ENCODE measurements at regions not wholly inside any gene's neighbourhood (a gene's known extent, or its start where the extent isn't known, plus 50 kb on each side); places are given as distances from the start of the nearest gene placed in this dataset.

GRCh38 chr12:89971880-89972279 is 263.2 kb upstream of the ATP2B1 start:
- Mint-ChIP-seq H3K9me3 (peaks cover 5% of the 10 kb centered on the region), H3K27ac (no peak overlapping the region), H3K36me3 (no peaks in the 10 kb centered on the region), H3K4me3 (no peak overlapping the region), H3K4me1 (peaks cover 15% of the 10 kb centered on the region)
- ATAC-seq: no peak
- no peak for DNase-seq (ENCODE audit: low spot score in 2 of 2)

- Mint-ChIP-seq H3K27ac (no peak overlapping the region), H3K36me3 (no peaks in the 10 kb centered on the region), H3K9me3 (peaks cover 5% of the 10 kb centered on the region), H3K4me1 (peaks cover 15% of the 10 kb centered on the region), H3K4me3 (no peak overlapping the region)
- DNase-seq (ENCODE audit: low spot score in 2 of 2) (no peak), ATAC-seq (no peak)
Measured at GRCh38 chr12:89970722-89971121, 262.1 kb upstream of the ATP2B1 start.

GRCh38 chr12:89969093-89969492 is 260.5 kb upstream of the ATP2B1 start:
- Mint-ChIP-seq H3K4me3 (no peak overlapping the region), H3K9me3 (no peaks in the 10 kb centered on the region), H3K4me1 (peaks cover 8% of the 10 kb centered on the region), H3K36me3 (no peaks in the 10 kb centered on the region), H3K27ac (no peak overlapping the region)
- no peak for ATAC-seq
- DNase-seq (ENCODE audit: low spot score in 2 of 2): no peak

- no peaks in the 10 kb centered on the region for H3K9me3 Mint-ChIP-seq
- H3K36me3 Mint-ChIP-seq: no peaks in the 10 kb centered on the region
- no peak overlapping the region for H3K27ac Mint-ChIP-seq
- DNase-seq (ENCODE audit: low spot score in 2 of 2) (no peak), ATAC-seq (no peak)
- no peak overlapping the region for H3K4me3 Mint-ChIP-seq
- H3K4me1 Mint-ChIP-seq: peaks cover 8% of the 10 kb centered on the region
Measured at GRCh38 chr12:89968151-89968700, 259.6 kb upstream of the ATP2B1 start.

GRCh38 chr12:89966495-89967240 is 258.0 kb upstream of the ATP2B1 start:
- H3K4me3 Mint-ChIP-seq: no peak overlapping the region
- no peak overlapping the region for H3K27ac Mint-ChIP-seq
- H3K9me3 Mint-ChIP-seq: no peaks in the 10 kb centered on the region
- no peaks in the 10 kb centered on the region for H3K36me3 Mint-ChIP-seq
- no peak for ATAC-seq
- peaks cover 9% of the 10 kb centered on the region for H3K4me1 Mint-ChIP-seq
- no peak for DNase-seq (ENCODE audit: low spot score in 2 of 2)

GRCh38 chr12:89965993-89966392 is 257.4 kb upstream of the ATP2B1 start:
- DNase-seq (ENCODE audit: low spot score in 2 of 2) (no peak), ATAC-seq (no peak)
- H3K9me3 Mint-ChIP-seq: no peaks in the 10 kb centered on the region
- H3K27ac Mint-ChIP-seq: no peak overlapping the region
- no peaks in the 10 kb centered on the region for H3K36me3 Mint-ChIP-seq
- H3K4me3 Mint-ChIP-seq: no peak overlapping the region
- H3K4me1 Mint-ChIP-seq: peaks cover 9% of the 10 kb centered on the region

- no peaks in the 10 kb centered on the region for H3K36me3 Mint-ChIP-seq
- no peak for ATAC-seq
- no peak overlapping the region for H3K4me3 Mint-ChIP-seq
- H3K4me1 Mint-ChIP-seq: peaks cover 25% of the 10 kb centered on the region
- H3K9me3 Mint-ChIP-seq: no peaks in the 10 kb centered on the region
- no peak for DNase-seq (ENCODE audit: low spot score in 2 of 2)
- no peak overlapping the region for H3K27ac Mint-ChIP-seq
Measured at GRCh38 chr12:89962648-89963047, 254.0 kb upstream of the ATP2B1 start.

- H3K36me3 Mint-ChIP-seq: no peaks in the 10 kb centered on the region
Measured at GRCh38 chr12:89960607-89961394, 252.2 kb upstream of the ATP2B1 start.

GRCh38 chr12:89960011-89960507 is 251.4 kb upstream of the ATP2B1 start:
- H3K4me3 Mint-ChIP-seq: no peak overlapping the region
- ATAC-seq (peak; percentile 99), DNase-seq (ENCODE audit: low spot score in 2 of 2) (peak in 1 of 2 donors; percentile 57)
- H3K4me1 Mint-ChIP-seq: peaks cover 25% of the 10 kb centered on the region
- no peaks in the 10 kb centered on the region for H3K9me3 Mint-ChIP-seq
- H3K27ac Mint-ChIP-seq: peak overlapping the region; percentile 10
- H3K36me3 Mint-ChIP-seq: no peaks in the 10 kb centered on the region

More at GRCh38 chr12:89960607-89961394, 252.2 kb upstream of the ATP2B1 start:
- peak; percentile 74 for ATAC-seq
- Mint-ChIP-seq H3K4me1 (peaks cover 25% of the 10 kb centered on the region), H3K4me3 (no peak overlapping the region), H3K27ac (peak overlapping the region; percentile 10), H3K9me3 (no peaks in the 10 kb centered on the region)
- no peak for DNase-seq (ENCODE audit: low spot score in 2 of 2)

- Mint-ChIP-seq H3K27ac (no peak overlapping the region), H3K36me3 (no peaks in the 10 kb centered on the region), H3K4me3 (no peak overlapping the region), H3K9me3 (no peaks in the 10 kb centered on the region), H3K4me1 (peaks cover 25% of the 10 kb centered on the region)
- ATAC-seq (no peak), DNase-seq (ENCODE audit: low spot score in 2 of 2) (no peak)
Measured at GRCh38 chr12:89959179-89959578, 250.5 kb upstream of the ATP2B1 start.

GRCh38 chr12:89954259-89954658 is 245.6 kb upstream of the ATP2B1 start:
- H3K4me3 Mint-ChIP-seq: no peak overlapping the region
- ATAC-seq (no peak), DNase-seq (ENCODE audit: low spot score in 2 of 2) (no peak)
- no peaks in the 10 kb centered on the region for H3K36me3 Mint-ChIP-seq
- no peak overlapping the region for H3K27ac Mint-ChIP-seq
- no peaks in the 10 kb centered on the region for H3K9me3 Mint-ChIP-seq
- H3K4me1 Mint-ChIP-seq: peaks cover 25% of the 10 kb centered on the region

GRCh38 chr12:89951694-89952060 is 243.0 kb upstream of the ATP2B1 start:
- H3K4me3 Mint-ChIP-seq: no peak overlapping the region
- no peak for ATAC-seq
- H3K36me3 Mint-ChIP-seq: no peaks in the 10 kb centered on the region
- no peaks in the 10 kb centered on the region for H3K9me3 Mint-ChIP-seq
- H3K4me1 Mint-ChIP-seq: peaks cover 39% of the 10 kb centered on the region
- no peak overlapping the region for H3K27ac Mint-ChIP-seq
- DNase-seq (ENCODE audit: low spot score in 2 of 2): no peak

- peak overlapping the region; percentile 15 for H3K4me3 Mint-ChIP-seq
- H3K4me1 Mint-ChIP-seq: peaks cover 41% of the 10 kb centered on the region
- DNase-seq (ENCODE audit: low spot score in 2 of 2): no peak
- no peaks in the 10 kb centered on the region for H3K9me3 Mint-ChIP-seq
- ATAC-seq: peak; percentile 70
- H3K27ac Mint-ChIP-seq: peak overlapping the region; percentile 79
- H3K36me3 Mint-ChIP-seq: no peaks in the 10 kb centered on the region
Measured at GRCh38 chr12:89951050-89951693, 242.5 kb upstream of the ATP2B1 start.

- peak overlapping the region; percentile 79 for H3K27ac Mint-ChIP-seq
- DNase-seq (ENCODE audit: low spot score in 2 of 2): no peak
- H3K9me3 Mint-ChIP-seq: no peaks in the 10 kb centered on the region
- H3K36me3 Mint-ChIP-seq: no peaks in the 10 kb centered on the region
- H3K4me3 Mint-ChIP-seq: peak overlapping the region; percentile 4
- ATAC-seq: peak; percentile 49
- H3K4me1 Mint-ChIP-seq: peaks cover 48% of the 10 kb centered on the region
Measured at GRCh38 chr12:89950421-89950820, 241.8 kb upstream of the ATP2B1 start.
